Natural killer cell (primary cell): ENCODE measurements at regions not wholly inside any gene's neighbourhood (a gene's known extent, or its start where the extent isn't known, plus 50 kb on each side); places are given as distances from the start of the nearest gene placed in this dataset.

ENCODE experiments used
- ATAC-seq, 3 donors: fragments of 150-1000 bp in 2 of 3; fragments of 200-7000 bp in 1 of 3; cut with Tn5 transposase; 1 replicate in 1 of 3; 2 replicates in 2 of 3; pipeline ENCODE4 v1.10.0; 2021; ENCODE audit warnings: mild to moderate bottlenecking in 2 of 3, moderate library complexity in 2 of 3
- DNase-seq, 2 donors: peaks; one replicate each; pipeline versions ENCODE4 v3.0.0 to v3.0.0-alpha.2; 2013 to 2021; ENCODE audit warnings: mixed read lengths in 1 of 2
- H3K27ac ChIP-seq: one replicate; pipeline ENCODE4 v1.5.1; 2013; ENCODE audit warnings: mild to moderate bottlenecking, low read length
- H3K27me3 ChIP-seq: one replicate; pipeline ENCODE4 v1.6.1; 2013; ENCODE audit warnings: low read length; ENCODE audit not compliant: control insufficient read depth, insufficient read depth
- H3K36me3 ChIP-seq: one replicate; pipeline ENCODE4 v1.6.1; 2013; ENCODE audit warnings: low read length; ENCODE audit not compliant: control insufficient read depth, insufficient read depth
- H3K4me1 ChIP-seq: one replicate; pipeline ENCODE4 v1.6.1; 2013; ENCODE audit warnings: low read length; ENCODE audit not compliant: control insufficient read depth, insufficient read depth
- H3K4me3 ChIP-seq: one replicate; pipeline ENCODE4 v1.5.1; 2013; ENCODE audit warnings: low read length
- H3K9me3 ChIP-seq: one replicate; pipeline ENCODE4 v1.6.1; 2013; ENCODE audit warnings: low read length; ENCODE audit not compliant: control insufficient read depth, insufficient read depth
- H3K27ac Mint-ChIP-seq, 2 donors: one replicate each; pipeline ENCODE4 v1.8.0; 2022; ENCODE audit warnings: mild to moderate bottlenecking in 2 of 2, mixed read lengths in 2 of 2, moderate library complexity in 1 of 2
- H3K27me3 Mint-ChIP-seq, 2 donors: one replicate each; pipeline ENCODE4 v1.8.0; 2022; ENCODE audit warnings: low read depth in 2 of 2, mixed read lengths in 2 of 2
- H3K36me3 Mint-ChIP-seq: one replicate; pipeline ENCODE4 v1.8.0; 2022; ENCODE audit warnings: mixed read lengths
- H3K4me1 Mint-ChIP-seq, 2 donors: one replicate each; pipeline ENCODE4 v1.8.0; 2022; ENCODE audit warnings: mixed read lengths in 2 of 2
- H3K4me3 Mint-ChIP-seq: one replicate; pipeline ENCODE4 v1.8.0; 2022; ENCODE audit warnings: mild to moderate bottlenecking, moderate library complexity, mixed read lengths
- H3K9me3 Mint-ChIP-seq, 2 donors: one replicate each; pipeline ENCODE4 v1.8.0; 2022; ENCODE audit warnings: mixed read lengths in 2 of 2
- WGBS: methylation state at CpG from one replicate; pipeline ENCODE4 v1.1.7; 2013; ENCODE audit warnings: missing lambda C conversion rate; ENCODE audit not compliant: insufficient coverage; 5-methylcytosine and 5-hydroxymethylcytosine counted together
- intact Hi-C: fragments of 100-400 bp; cut with micrococcal nuclease; formaldehyde crosslinking; loops from one replicate; pipeline ENCODE4 v1.14.2; 2022
- TF ChIP-seq, protein P1 (sequence below): fragments of 200-600 bp; IDR thresholded peaks from one replicate; pipeline ENCODE4 v1.8.0; 2022; ENCODE audit warnings: antibody characterized with exemption

DNA sequence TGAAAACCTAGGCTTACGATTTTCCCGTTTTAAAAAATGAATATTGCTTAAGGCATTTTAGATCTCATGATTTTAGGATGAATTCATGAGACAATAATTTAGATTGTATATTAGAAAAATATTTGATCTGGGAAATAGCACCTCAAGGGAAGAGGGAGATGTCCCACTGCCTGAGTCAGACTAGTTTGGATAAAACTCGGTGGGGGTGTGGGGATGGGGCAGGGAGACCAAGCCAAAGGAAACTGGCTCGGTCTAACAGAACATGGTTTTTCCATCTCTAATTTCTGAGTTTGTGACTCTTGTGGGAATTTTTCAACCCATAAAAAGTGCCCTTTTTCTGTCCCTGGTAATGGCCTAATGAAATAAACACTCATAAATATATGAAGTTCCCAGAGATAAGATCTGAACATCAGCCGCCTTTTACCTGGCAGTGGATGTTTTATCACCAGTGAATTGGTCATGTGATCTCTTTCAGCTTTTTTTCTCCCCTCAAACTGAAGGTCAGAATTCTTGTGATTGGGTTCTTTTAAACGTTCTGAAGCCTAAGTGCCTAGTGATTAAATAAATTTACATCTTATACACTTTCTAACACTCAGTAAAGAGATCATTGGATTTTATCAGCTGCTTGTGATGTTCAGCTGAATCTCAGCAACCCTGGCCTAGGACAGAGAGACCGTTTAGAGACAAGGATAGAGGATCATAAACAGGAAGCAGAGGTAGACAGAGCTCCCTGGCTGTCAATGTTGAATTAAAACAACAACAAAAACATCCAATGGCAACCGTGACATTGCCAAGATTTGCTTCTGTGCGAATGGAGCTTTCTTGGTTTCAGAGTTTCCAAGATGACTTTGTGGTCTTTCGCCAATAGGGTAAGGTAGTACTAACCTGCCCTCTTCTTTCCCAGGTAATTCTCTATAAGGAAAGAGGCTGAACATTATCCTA is 1038.2 kb downstream of the MCTP2 start:
- Mint-ChIP-seq H3K27ac (no peak overlapping the region), H3K27me3 (peaks cover 42 to 66% of the 10 kb centered on the region in 2 donors), H3K4me3 (no peak overlapping the region), H3K4me1 (no peaks in the 10 kb centered on the region), H3K36me3 (no peaks in the 10 kb centered on the region), H3K9me3 (peaks cover 0 to 4% of the 10 kb centered on the region in 2 donors)
- Histone ChIP-seq H3K4me3 (no peak overlapping the region), H3K4me1 (no peaks in the 10 kb centered on the region), H3K27ac (no peak overlapping the region), H3K9me3 (no peaks in the 10 kb centered on the region), H3K36me3 (no peaks in the 10 kb centered on the region), H3K27me3 (peaks cover 2% of the 10 kb centered on the region)
- intact Hi-C loops, result no loop called here
- DNase-seq (no peak), ATAC-seq (no peak)
- TF ChIP-seq, protein P1, sequence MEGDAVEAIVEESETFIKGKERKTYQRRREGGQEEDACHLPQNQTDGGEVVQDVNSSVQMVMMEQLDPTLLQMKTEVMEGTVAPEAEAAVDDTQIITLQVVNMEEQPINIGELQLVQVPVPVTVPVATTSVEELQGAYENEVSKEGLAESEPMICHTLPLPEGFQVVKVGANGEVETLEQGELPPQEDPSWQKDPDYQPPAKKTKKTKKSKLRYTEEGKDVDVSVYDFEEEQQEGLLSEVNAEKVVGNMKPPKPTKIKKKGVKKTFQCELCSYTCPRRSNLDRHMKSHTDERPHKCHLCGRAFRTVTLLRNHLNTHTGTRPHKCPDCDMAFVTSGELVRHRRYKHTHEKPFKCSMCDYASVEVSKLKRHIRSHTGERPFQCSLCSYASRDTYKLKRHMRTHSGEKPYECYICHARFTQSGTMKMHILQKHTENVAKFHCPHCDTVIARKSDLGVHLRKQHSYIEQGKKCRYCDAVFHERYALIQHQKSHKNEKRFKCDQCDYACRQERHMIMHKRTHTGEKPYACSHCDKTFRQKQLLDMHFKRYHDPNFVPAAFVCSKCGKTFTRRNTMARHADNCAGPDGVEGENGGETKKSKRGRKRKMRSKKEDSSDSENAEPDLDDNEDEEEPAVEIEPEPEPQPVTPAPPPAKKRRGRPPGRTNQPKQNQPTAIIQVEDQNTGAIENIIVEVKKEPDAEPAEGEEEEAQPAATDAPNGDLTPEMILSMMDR, result no peak
- WGBS, result 68% methylated on average over 7 of the region's 10 CpGs

DNA sequence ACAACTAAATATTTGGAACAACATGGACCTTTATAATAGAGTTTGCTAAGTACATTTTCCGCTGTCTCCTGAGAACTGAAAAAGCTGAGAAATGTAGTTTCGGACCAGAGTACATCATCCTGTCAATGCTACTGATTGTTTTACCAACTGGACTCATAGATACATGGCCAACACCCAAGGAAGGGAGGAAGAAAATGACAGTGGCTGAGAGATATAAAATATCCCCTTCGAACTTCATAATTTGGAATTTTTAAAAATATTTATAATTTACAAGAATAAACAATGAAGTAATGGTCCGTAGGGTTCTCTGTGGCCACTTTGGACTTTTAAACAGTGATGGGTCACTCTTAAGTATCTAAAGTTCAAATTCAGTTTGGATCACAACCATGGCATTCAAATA is 1042.7 kb downstream of the MCTP2 start:
- Histone ChIP-seq H3K9me3 (no peaks in the 10 kb centered on the region), H3K4me1 (no peaks in the 10 kb centered on the region), H3K36me3 (no peaks in the 10 kb centered on the region), H3K27me3 (peaks cover 5% of the 10 kb centered on the region), H3K27ac (no peak overlapping the region), H3K4me3 (no peak overlapping the region)
- TF ChIP-seq, protein P1, result no peak
- 86% methylated on average over 3 of the region's 4 CpGs for WGBS
- no peak for ATAC-seq
- Mint-ChIP-seq H3K4me1 (no peaks in the 10 kb centered on the region), H3K36me3 (no peaks in the 10 kb centered on the region), H3K9me3 (peaks cover 0 to 4% of the 10 kb centered on the region in 2 donors), H3K27ac (no peak overlapping the region), H3K4me3 (no peak overlapping the region), H3K27me3 (peaks cover 36 to 58% of the 10 kb centered on the region in 2 donors)
- intact Hi-C loops, result no loop called here
- no peak for DNase-seq

DNA sequence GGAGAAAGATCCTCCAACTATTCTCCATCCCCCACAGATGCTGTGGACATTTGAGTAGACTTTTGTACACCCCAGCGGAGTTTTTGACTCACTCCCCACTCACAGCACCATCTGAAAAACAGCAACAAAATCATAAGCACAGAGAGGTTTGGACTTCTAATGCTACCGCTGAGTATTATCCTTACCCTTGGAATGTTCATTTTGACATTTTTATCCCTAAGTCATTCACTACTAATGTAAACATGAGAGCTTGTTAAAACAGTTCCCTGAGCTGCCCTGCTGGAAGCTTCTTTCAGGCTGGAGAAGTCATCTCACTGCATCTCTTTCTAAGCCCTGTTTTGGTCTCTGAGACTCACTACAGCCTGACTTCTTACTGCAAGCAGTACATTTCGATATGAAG is 1045.9 kb downstream of the MCTP2 start:
- no peak for DNase-seq
- no peaks in the 10 kb centered on the region for H3K36me3 Mint-ChIP-seq
- peaks cover 34 to 75% of the 10 kb centered on the region in 2 donors for H3K27me3 Mint-ChIP-seq
- Histone ChIP-seq H3K9me3 (no peaks in the 10 kb centered on the region), H3K4me1 (no peaks in the 10 kb centered on the region), H3K36me3 (no peaks in the 10 kb centered on the region), H3K27ac (no peak overlapping the region), H3K27me3 (peaks cover 8% of the 10 kb centered on the region), H3K4me3 (no peak overlapping the region)
- no peak for ATAC-seq
- H3K9me3 Mint-ChIP-seq, result peaks cover 0 to 4% of the 10 kb centered on the region in 2 donors
- H3K27ac Mint-ChIP-seq, result no peak overlapping the region
- intact Hi-C loops, result no loop called here
- no peak overlapping the region for H3K4me3 Mint-ChIP-seq
- TF ChIP-seq, protein P1, result no peak
- no peaks in the 10 kb centered on the region for H3K4me1 Mint-ChIP-seq
- WGBS, result 85% methylated on average over 3 of the region's 3 CpGs
